ENCODE measurements at regions not wholly inside any gene's neighbourhood (a gene's known extent, or its start where the extent isn't known, plus 50 kb on each side); places are given as distances from the start of the nearest gene placed in this dataset.

GRCh38 chr4:138299881-138300280 lies 57.7 kb upstream of the SLC7A11 start:
- intact Hi-C loops (cut with DNase I) = no loop called here
- Histone ChIP-seq H3K27ac (replicated peaks in 1 of 4) (no peak overlapping the region), H3K27me3 (no peaks in the 10 kb centered on the region), H3K36me3 (no peaks in the 10 kb centered on the region), H3K4me1 (no peaks in the 10 kb centered on the region), H3K4me3 (no peak overlapping the region), H3K9me3 (no peaks in the 10 kb centered on the region)
- 91% methylated on average over 5 of the region's 5 CpGs for WGBS
- no peak for DNase-seq (ENCODE audit: extremely low spot score)
- no peak for TF ChIP-seq CTCF (IDR thresholded peaks at IDR 0.05)
- no peak for TF ChIP-seq POLR2A (IDR thresholded peaks at IDR 0.05; ENCODE audit: low read depth)
- TF ChIP-seq EP300 (IDR thresholded peaks at IDR 0.05) = no peak
- TF ChIP-seq POLR2AphosphoS5 (IDR thresholded peaks at IDR 0.05) = no peak

- no peak overlapping the region for H3K27ac ChIP-seq (replicated peaks in 1 of 4)
- H3K36me3 ChIP-seq = no peaks in the 10 kb centered on the region
- no peak for DNase-seq (ENCODE audit: extremely low spot score)
- intact Hi-C loops (cut with DNase I) = no loop called here
- H3K4me3 ChIP-seq = no peak overlapping the region
- no peaks in the 10 kb centered on the region for H3K4me1 ChIP-seq
- TF ChIP-seq POLR2AphosphoS5 (IDR thresholded peaks at IDR 0.05) (no peak), CTCF (IDR thresholded peaks at IDR 0.05) (no peak), EP300 (IDR thresholded peaks at IDR 0.05) (no peak), POLR2A (IDR thresholded peaks at IDR 0.05; ENCODE audit: low read depth) (no peak)
- WGBS = 81% methylated on average over 1 of the region's 1 CpG
- H3K9me3 ChIP-seq = no peaks in the 10 kb centered on the region
- H3K27me3 ChIP-seq = no peaks in the 10 kb centered on the region
Observed at GRCh38 chr4:138298866-138299265, 56.7 kb upstream of the SLC7A11 start.

- intact Hi-C loops (cut with DNase I) = no loop called here
- H3K9me3 ChIP-seq = no peaks in the 10 kb centered on the region
- H3K27me3 ChIP-seq = no peaks in the 10 kb centered on the region
- no peak overlapping the region for H3K27ac ChIP-seq (replicated peaks in 1 of 4)
- TF ChIP-seq POLR2AphosphoS5 (IDR thresholded peaks at IDR 0.05) (no peak), EP300 (IDR thresholded peaks at IDR 0.05) (no peak), POLR2A (IDR thresholded peaks at IDR 0.05; ENCODE audit: low read depth) (no peak)
- H3K4me1 ChIP-seq = no peaks in the 10 kb centered on the region
- 84% methylated on average over 1 of the region's 1 CpG for WGBS
- no peak overlapping the region for H3K4me3 ChIP-seq
- DNase-seq (ENCODE audit: extremely low spot score) = no peak
- H3K36me3 ChIP-seq = no peaks in the 10 kb centered on the region
Observed at GRCh38 chr4:138298431-138298830, 56.3 kb upstream of the SLC7A11 start.

GRCh38 chr4:138297743-138298405 lies 55.7 kb upstream of the SLC7A11 start:
- H3K36me3 ChIP-seq = no peaks in the 10 kb centered on the region
- H3K4me3 ChIP-seq = no peak overlapping the region
- H3K27ac ChIP-seq (replicated peaks in 1 of 4) = no peak overlapping the region
- no peaks in the 10 kb centered on the region for H3K27me3 ChIP-seq
- intact Hi-C loops (cut with DNase I) = no loop called here
- 77% methylated on average over 3 of the region's 3 CpGs for WGBS
- TF ChIP-seq CTCF (IDR thresholded peaks at IDR 0.05) = no peak
- no peak for TF ChIP-seq POLR2AphosphoS5 (IDR thresholded peaks at IDR 0.05)
- no peak for TF ChIP-seq POLR2A (IDR thresholded peaks at IDR 0.05; ENCODE audit: low read depth)
- TF ChIP-seq EP300 (IDR thresholded peaks at IDR 0.05) = no peak
- no peaks in the 10 kb centered on the region for H3K4me1 ChIP-seq
- DNase-seq (ENCODE audit: extremely low spot score) = no peak
- no peaks in the 10 kb centered on the region for H3K9me3 ChIP-seq

GRCh38 chr4:138292321-138292720 lies 50.2 kb upstream of the SLC7A11 start:
- TF ChIP-seq CTCF (IDR thresholded peaks at IDR 0.05) = no peak
- TF ChIP-seq POLR2AphosphoS5 (IDR thresholded peaks at IDR 0.05) = no peak
- no peak for TF ChIP-seq EP300 (IDR thresholded peaks at IDR 0.05)
- no peak for TF ChIP-seq POLR2A (IDR thresholded peaks at IDR 0.05; ENCODE audit: low read depth)
- Histone ChIP-seq H3K36me3 (no peaks in the 10 kb centered on the region), H3K4me3 (no peak overlapping the region), H3K27ac (replicated peaks in 1 of 4) (no peak overlapping the region), H3K27me3 (no peaks in the 10 kb centered on the region), H3K9me3 (no peaks in the 10 kb centered on the region), H3K4me1 (no peaks in the 10 kb centered on the region)
- intact Hi-C loops (cut with DNase I) = no loop called here
- no peak for DNase-seq (ENCODE audit: extremely low spot score)
- WGBS = 96% methylated on average over 3 of the region's 3 CpGs

Measured in esophagus muscularis mucosa (tissue), 4 donors.